GM08714 (cell line): ENCODE measurements at regions not wholly inside any gene's neighbourhood (a gene's known extent, or its start where the extent isn't known, plus 50 kb on each side); places are given as distances from the start of the nearest gene placed in this dataset.

Experiments used
- H3K4me3 ChIP-seq: fragments of 200-500 bp; sonication (Bioruptor generic); 2 replicates; pipeline ENCODE4 v1.5.1; 2014; ENCODE audit warnings: mild to moderate bottlenecking, low read length, inconsistent platforms
- ZNF274 ChIP-seq: IDR thresholded peaks from 2 replicates; pipeline ENCODE4 v1.6.1; 2012; ENCODE audit warnings: mild to moderate bottlenecking, low read depth, low read length

DNA sequence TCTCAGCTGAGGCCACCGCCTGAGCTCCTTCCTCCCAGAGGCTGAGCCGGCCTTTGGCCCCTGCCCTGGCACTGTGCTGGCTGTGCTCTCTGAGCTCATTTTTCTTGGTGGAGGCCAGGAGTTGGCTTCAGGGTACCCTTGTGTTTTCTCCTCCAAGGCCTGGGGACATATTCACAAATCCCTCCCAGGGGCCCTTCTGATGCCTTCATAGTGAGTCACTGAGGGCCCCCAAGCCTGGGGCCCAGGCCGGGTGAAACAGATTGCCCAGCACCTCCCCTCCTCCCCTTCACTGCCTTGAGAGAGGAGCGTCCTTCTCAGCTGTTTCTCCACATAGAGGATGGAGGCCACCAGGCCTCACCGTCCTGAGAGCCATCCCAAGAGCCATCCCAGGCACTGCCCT is 105.8 kb downstream of the SIK1 start:
- H3K4me3 ChIP-seq, result no peak overlapping the region
- no peak for TF ChIP-seq ZNF274

DNA sequence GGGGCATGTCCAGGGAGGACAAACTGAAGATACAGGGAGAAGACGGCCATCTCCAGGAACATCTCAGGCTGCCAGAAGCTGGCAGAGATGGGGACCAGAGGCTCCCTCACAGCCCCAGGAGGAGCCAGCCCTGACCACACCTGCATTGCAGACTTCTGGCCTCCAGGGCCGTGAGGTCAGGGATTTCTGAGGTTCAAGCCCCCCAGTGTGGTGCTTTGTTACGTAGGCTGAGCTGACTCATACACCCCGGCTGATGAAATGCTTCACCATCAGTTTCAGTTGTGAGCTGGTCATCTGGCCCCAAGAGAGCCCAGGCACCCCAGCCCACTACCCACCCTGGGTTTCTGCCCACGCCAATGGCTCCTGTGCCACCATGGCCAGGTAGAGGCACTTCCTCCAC is 106.4 kb downstream of the SIK1 start:
- TF ChIP-seq ZNF274, result no peak

DNA sequence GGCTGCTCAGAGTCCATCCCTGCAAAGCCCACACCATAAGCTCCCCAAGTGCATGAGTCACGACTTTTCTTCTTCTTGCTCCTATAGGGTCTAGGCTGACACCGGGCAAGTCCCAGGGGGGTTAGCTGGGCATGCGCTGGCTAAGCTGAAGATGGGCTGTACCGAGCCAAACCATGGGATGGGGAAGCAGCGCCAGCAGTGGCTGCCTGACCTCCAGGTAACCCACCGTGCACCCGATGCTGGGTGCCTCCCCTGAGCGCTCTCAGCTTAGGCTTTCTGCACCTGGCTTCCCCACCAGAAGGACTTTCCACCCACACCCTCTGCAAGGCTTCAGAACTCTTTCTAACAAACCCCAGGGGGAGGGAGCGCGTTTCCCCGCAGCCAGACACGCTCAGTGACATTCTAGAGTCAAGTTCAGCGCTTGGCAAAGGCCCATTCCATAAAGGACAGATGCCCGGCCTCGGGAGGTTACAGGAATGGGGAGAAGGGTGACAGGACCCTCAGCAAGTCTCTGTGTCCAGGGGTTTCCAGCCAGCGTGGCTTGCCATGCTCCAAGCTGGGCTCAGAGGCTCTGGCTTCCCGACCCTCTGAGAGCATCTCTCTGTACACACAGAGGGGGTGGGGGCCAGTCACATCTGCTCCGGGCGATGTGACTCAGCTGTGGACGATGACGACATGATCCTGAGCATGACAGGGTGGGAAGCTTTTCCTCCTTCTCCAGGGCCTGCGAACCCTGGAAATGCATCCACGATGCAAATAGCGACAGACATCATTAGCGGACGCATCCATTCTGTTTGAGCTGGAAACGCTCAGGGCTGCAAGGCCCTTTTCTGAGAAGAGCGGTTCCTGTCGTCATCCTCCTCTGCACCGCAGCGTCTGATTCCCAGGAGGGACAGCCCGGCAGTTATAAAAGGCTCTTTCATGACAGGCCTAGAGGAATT is 107.8 kb downstream of the SIK1 start:
- no peak for TF ChIP-seq ZNF274
- no peak overlapping the region for H3K4me3 ChIP-seq

More for the DNA sequence above, 106.4 kb downstream of the SIK1 start:
- H3K4me3 ChIP-seq, result no peak overlapping the region

DNA sequence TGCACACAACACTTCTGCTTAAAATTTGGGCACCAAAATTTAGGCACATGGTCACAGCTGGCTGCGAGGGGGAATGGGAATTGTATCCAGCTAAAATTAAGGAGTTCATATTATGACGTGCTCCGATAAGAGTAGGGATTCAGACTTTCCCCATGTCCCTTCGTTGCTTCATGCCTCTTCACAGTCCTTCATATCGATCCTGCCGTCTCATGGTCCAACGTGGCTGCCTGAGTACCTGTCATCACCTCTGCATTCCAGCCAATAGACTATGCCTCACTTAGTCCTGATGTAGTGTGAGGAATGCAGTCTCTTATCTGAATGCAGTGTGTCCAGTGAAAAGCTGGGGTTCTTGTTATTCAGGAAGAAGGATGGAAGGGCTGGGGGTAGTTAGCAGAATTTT is 108.6 kb downstream of the SIK1 start:
- H3K4me3 ChIP-seq, result no peak overlapping the region
- TF ChIP-seq ZNF274, result no peak

DNA sequence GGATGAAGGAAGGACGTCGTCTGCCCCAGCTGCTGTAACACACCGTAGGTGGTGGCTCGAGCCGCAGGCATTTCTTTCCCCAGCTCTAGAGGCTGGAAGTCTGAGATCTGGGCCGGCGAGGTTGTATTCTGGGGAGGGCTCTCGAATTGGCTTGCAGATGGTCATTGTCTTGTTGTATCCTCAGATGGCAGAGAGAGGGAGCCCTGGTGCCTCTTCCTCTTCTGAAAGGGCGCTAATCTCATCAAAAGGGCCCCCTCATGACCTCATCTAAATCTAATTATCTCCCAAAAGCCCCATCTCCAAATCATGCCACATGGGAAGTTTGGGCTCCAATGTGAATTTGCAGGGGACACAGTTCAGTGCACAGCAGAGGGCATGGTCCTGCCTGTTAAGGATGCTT is 109.0 kb downstream of the SIK1 start:
- no peak overlapping the region for H3K4me3 ChIP-seq
- TF ChIP-seq ZNF274, result no peak

DNA sequence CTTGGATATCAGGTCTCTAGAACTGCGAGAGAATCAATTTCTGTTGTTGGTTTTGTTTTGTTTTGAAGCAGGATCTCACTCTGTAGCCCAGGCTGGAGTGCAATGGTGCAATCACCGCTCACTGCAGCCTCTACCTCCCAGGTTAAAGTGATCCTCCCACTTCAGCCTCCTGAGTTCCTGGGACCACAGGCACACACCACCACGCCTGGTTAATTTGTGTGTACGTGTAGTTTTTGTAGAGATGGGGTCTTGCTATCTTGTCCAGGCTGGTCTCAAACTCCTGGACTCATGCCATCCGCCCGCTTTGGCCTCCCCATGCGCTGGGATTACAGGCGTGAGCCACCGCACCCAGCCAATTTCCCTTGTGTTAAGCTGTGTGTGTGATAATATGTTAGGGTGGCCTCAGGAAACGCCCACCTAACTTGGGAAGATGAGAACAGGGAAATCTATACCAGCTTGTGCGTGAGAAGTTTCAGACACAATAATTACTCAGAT is 109.6 kb downstream of the SIK1 start:
- no peak for TF ChIP-seq ZNF274
- no peak overlapping the region for H3K4me3 ChIP-seq

DNA sequence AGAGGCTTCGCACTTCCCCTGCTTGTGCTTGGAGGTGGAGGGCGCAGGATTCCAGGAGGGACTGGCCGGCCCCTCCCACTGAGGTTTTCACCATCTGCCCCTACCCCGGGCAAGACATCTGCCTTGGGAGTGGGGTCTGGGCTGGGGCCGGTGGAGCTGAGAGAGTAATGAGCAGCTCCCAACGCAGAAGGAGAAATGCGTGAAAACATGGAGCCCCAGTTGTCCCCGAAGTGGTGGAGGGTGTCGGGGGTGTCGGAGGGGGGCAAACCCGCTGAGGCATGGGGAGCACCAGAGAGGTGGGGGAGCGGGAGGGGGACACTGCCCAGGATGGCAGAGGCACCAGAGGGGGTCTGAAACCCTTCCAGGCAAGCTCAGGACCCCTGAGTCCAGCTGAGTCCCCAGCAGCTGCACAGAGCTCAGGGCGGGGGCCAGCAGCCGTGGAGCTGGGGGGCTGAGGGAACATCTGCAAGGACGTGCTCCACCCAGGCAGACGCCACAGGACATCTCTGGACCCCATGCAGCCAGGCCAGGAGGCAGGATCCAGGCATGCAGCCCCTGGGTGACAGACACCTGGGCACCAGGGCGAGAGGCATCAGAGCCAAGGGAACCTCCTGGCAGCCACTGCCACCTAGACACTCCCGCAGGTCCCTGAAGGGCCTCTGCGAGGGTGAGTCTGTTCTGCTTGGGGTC is 110.6 kb downstream of the SIK1 start:
- no peak for TF ChIP-seq ZNF274
- no peak overlapping the region for H3K4me3 ChIP-seq

DNA sequence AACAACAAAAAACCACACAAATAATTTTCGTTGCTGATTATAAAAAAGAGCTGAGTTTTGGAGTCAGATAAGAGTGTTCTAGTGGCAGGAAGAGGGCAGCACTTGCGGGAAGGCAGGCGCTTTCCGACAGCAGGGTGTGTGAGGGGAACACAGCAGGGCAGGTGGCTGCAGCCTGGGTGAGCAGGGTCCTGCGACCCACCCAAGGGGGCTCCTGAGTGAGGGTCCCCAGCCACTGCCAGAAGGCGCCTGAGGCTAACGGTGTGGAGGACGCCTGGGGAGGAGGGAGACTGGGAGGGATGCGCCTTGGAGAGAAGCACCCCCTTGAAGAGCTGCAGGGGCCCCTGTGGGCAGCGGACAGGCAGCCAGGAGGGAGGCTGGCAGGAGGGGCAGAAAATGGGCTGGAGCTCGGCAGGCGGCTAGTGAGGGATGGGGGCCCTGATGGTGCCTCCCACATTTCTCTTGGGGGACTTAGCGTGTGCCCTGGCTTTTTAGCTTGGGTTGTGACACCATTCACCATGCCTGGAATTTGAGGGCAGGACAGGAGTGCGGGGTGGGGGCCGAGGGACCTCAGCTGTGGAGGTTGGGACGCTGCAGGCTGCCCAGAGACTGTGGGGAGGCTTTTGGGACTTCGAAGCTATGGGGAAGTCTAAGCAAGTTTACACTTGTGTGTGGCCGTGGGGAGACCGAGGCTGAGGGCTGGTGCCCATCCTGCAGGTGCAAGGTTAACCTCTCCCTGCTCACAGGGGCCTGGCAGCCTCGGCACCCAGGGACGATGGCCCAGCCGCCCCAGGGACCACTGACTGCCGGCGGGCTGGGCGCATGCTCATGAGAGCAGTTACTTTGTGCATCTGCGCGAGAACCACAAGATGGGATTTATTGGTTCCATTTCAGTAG is 111.4 kb downstream of the SIK1 start:
- H3K4me3 ChIP-seq, result no peak overlapping the region
- TF ChIP-seq ZNF274, result no peak

DNA sequence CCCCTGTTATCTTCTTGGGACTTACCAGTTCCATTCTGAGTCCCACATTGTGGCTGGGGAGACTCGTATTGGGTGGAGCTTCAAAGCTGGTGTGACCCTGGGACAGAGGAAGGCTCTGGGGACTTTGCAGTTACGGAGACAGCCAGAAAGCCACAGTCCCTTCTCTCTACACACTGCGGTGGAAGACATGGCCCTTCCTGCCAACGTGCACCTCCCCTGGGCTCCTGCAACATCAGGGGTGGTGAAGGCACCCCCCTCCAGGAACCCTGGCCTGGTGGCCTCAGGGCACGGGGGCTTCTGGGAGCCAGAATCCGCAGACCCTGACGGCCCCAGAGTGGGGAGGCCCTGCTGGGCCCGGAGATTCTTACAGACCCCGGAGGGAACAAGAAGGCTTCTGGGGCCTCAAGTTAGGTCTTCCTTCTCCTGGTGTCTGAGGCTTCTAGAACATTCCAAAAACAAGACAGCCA is 113.0 kb downstream of the SIK1 start:
- TF ChIP-seq ZNF274, result no peak

DNA sequence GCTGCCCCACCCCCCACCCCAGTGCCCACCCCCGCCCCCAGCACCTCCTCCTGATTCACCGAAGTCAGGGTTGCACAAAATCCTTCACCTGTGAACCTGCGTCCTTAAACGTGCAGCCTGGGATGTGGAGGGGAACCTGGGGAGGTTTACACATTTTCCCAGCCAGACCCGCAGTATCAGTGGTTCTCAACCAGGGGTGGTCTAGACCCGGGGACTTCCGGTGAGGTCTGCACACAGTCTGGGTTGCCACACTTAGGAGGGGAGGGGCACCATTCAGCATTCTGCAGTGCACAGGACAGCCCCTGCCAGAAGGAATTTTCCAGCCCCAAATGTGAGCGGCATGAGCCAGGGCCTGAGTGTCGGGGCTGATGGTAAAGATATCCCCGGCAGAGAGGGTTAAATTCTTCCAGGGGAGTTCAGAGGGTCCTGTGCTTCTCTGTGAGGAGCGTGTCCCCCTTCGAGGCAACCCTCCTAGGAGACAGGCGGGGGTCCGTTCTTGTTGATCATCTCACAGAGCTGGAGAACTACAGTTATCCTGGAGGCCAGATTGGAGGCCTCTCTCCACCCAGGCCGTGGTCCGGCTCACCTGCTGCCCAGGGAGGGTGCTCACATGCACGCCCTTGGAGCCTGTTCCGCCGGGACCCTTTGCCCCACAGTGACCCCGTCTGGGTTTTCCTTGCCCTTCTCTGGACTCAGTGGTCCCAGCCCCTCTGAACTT is 113.6 kb downstream of the SIK1 start:
- no peak for TF ChIP-seq ZNF274
- no peak overlapping the region for H3K4me3 ChIP-seq

More for the DNA sequence above, 113.0 kb downstream of the SIK1 start:
- no peak overlapping the region for H3K4me3 ChIP-seq

DNA sequence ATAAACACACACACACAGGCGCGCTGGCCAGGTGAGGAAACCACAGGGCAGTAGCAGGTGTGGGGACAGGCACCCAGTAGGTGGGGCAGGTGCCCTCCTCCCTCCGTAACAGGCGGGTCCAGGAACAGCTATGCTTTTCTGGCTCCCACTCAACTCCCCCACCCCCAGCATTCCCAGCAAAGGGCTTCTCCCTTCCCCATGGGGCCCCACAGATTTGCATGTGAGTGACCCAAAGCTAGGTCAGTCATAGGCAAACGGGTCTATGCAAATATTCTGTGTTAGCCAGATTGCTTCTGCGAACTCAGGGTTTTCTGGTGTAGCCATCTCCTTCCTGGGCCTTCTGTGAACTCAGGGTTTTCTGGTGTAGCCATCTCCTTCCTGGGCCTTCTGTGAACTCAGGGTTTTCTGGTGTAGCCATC is 114.2 kb downstream of the SIK1 start:
- H3K4me3 ChIP-seq, result no peak overlapping the region
- TF ChIP-seq ZNF274, result no peak

DNA sequence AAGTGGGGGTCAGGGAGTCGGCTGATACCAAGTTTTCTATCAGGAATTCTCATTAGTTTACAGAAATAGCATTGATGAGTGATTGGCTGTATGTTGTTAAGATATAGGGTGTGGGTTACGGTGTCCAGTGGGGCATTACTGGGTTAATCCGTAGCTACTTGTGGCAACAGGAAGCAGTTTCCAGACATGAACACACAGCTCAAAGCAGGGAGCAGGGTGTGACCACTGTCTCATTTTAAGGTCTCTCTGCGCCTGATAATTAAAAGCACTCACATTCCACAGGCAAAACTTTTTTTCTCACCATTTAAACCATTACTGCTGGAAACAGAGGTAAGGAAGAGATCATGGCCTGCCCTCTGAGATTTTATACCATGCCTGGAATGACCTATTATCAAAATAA is 114.9 kb downstream of the SIK1 start:
- no peak for TF ChIP-seq ZNF274
- no peak overlapping the region for H3K4me3 ChIP-seq

DNA sequence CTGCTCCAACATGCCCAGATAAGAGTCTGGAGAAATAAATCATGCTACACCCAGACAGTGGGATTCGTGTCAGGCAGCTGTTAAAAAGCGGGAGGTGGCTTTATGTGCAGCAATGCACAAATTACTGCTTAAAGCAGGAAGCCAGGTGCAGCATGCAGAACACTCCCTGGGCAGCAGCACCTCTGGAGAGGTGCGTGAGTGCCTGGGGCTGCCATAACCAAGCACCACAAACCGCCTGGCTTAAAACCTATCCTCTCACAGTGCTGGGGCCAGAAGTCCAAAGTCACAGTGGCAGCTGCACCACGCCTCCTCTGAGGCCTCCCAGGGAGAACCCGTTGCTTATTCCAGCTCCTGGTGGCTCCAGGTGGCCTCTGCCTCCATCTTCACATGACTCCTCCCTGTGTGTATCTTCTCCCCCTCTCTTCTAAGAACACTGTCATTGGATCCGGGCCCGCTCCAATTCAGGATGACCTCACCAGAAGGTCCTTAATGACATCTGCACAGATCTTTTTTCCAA is 115.6 kb downstream of the SIK1 start:
- TF ChIP-seq ZNF274, result no peak

More for the DNA sequence above, 115.6 kb downstream of the SIK1 start:
- no peak overlapping the region for H3K4me3 ChIP-seq
